ENCODE measurements at regions not wholly inside any gene's neighbourhood (a gene's known extent, or its start where the extent isn't known, plus 50 kb on each side); places are given as distances from the start of the nearest gene placed in this dataset.

DNA sequence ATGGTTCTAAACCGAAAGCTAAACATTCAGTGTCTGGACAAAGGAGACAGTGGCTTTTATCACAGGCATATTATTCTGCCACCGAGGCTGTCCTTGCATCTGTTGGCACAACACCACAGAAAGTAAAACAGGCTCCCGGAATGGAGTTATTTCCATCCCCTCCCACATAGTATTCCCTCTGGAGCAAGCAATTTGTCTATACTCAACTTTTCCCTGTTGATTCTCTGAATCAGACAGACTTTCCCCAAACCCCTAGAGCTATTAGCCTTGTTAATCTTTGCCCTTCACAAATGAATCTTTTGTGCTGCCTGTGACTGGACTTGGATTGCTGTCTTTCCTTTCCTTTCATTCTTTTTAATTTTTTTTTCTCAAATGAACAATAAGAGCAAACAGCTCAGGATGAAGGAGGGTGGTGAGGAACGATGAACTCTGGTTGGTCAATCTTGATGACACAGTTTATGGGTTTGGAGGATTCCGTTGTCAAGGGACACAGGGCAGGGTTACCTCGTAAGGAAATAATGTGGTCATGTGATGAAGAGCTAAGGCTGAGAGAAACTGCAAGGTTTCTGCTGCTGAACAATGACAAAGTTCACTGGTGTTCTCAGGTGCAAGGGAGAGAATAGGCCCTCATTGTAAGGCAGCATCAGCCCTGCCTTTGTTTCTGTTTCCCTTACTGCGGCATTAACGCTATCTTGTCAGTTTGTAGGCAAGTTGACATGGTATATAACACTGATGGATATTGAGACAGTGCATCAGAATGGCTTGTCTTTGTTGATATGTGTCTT, 275.0 kb upstream of the BMP2 start:
- peak; percentile 48 for DNase-seq (ENCODE audit: low spot score)

GRCh38 chr20:6490849-6491248, 276.6 kb upstream of the BMP2 start:
- DNase-seq (ENCODE audit: low spot score): no peak

GRCh38 chr20:6489361-6490171, 277.9 kb upstream of the BMP2 start:
- no peak for DNase-seq (ENCODE audit: low spot score)

DNA sequence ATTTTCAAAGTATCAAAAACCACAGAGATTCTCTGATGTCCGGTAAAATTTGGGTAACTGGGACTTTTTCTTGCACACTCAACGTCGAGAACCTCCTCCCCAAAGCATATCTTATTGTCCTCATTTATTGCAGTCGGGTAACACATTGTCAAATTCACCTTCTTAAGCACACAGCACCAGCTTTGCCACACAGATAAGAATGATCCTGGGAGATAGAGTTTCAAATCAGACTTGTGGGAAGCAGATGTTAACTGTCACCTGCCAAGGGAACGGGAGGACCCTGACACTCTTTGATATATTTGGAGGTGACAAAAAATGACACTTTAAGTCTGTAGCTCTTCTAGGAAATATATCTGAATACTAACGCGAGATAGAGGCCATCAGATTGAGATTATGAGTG, 282.1 kb upstream of the BMP2 start:
- no peak for DNase-seq (ENCODE audit: low spot score)

- DNase-seq (ENCODE audit: low spot score): no peak
Measured at GRCh38 chr20:6483727-6484126, 283.8 kb upstream of the BMP2 start.

DNA sequence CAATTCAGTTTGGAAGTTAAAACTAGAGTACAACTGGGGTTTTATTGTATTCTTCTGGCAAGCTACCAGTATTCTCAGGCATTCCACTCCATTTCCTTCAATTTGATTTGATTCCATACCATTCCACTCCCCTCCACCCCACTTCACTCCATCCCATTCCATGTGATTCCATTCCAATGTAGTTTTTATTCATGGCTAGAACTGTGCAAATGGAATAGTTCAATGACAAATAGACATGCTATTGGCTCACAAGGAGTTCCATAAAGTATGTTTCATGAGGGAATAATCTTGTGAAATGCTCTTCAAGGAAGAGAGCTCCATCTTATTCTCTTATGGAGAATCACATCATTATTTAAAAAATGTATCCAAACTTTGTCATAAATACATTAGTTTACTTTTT, 285.0 kb upstream of the BMP2 start:
- no peak for DNase-seq (ENCODE audit: low spot score)

GRCh38 chr20:6480328-6481200, 286.9 kb upstream of the BMP2 start:
- DNase-seq (ENCODE audit: low spot score): no peak

- DNase-seq (ENCODE audit: low spot score): no peak
Measured at GRCh38 chr20:6473197-6473596, 294.3 kb upstream of the BMP2 start.

DNA sequence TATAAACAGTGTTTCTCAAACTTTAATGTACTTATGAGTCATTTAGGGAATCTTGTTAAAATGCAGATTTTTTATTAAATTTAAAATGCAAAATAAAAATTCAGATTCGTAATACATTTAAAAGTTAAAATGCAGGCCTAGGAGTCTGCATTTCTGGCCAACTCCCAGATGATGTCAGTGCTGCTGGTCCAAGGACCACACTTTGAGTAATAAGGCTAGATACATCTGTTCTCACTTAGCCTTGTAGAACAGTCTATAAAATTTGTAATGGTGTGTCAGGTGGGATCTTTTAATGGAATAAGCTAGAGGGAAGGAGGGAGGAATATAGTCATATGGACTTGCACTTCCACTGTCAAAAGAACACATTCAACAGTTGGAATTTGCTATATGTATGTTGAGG, 295.6 kb upstream of the BMP2 start:
- DNase-seq (ENCODE audit: low spot score): no peak

DNA sequence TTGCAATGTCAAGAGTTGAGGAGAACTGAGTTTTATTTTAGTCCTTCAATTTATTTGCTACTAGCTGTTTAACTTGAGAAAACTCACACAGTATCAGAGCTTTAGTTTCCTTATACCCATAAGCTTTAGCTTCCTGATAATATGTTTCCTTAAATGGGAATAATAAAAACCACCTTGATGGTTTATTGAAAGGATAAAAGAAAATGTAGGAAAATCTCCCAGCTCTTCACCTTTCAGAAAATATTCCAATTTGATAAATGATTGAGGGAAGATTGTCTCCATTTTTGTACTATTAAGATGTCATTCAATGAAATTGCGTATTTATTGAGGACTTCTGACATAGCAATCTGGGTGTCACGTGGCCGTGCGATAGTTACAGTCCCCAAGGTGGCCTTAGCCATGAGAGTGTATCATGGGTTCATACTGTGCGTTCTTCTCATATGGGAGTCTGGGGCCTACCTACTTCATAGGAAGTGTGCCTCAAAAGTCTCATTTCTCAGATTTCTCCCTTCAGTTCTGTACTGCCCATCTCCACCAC, 296.3 kb upstream of the BMP2 start:
- no peak for DNase-seq (ENCODE audit: low spot score)

- DNase-seq (ENCODE audit: low spot score): no peak
Measured at GRCh38 chr20:6469695-6470094, 297.8 kb upstream of the BMP2 start.

- DNase-seq (ENCODE audit: low spot score): no peak
Measured at GRCh38 chr20:6468423-6469116, 298.9 kb upstream of the BMP2 start.

- no peak for DNase-seq (ENCODE audit: low spot score)
Measured at GRCh38 chr20:6467562-6467961, 299.9 kb upstream of the BMP2 start.

GRCh38 chr20:6466075-6466810, 301.2 kb upstream of the BMP2 start:
- no peak for DNase-seq (ENCODE audit: low spot score)

DNA sequence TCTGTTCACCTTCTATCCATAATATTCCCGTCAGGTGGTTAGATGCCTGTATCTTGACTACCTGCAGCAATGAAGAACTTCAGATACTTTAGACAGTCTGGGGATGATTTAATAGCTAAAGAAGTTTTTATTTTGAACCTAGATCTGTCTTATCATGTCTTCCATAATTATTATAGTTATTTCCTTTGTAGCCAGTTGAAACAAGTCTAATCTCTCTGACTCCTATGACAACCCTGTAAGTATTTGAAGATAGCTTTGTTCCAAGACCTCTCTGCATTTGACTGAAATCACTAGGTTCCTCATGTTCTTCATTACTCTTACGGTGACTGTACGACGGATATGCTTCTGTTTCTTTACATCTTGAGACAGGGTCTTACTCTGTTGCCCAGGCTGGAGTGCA, 316.6 kb upstream of the BMP2 start:
- no peak for DNase-seq (ENCODE audit: low spot score)

GRCh38 chr20:6440443-6440799, 317.6 kb upstream of the FERMT1 start:
- DNase-seq (ENCODE audit: low spot score): no peak

DNA sequence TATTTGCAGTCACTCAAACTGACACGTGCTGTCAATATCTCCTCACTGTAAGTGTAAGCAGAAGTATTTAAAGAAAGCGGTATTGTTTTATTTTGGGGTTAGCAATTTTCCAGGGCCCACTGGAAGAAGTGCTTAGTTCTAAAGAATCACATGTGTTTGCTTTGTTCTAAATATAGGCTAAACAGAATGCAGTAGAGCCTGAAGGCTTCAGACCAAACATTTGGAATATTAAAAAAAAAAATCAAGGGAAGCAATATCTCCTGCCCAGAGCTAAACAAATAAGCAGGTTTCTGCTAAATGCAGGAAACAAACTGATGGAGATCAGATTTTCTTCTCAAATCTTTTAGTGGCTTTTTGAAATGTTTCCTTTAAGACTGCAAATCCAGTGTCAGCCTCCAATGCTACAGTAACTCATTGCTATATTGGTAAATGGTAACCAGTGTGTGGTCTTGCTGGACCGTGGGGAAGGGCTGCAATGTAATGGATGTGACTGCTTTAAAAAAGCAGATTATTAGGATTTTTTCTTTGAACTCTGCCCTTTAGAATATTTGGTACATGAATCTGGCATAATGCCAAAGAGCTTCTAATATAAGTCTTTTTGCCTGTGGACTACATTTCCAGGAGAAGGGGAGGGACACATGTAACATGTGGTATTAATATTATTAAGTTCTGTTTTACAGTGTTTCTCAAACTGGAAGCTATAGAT, 317.1 kb upstream of the FERMT1 start:
- DNase-seq (ENCODE audit: low spot score): no peak

- DNase-seq (ENCODE audit: low spot score): no peak
Measured at GRCh38 chr20:6434131-6434530, 311.3 kb upstream of the FERMT1 start.

DNA sequence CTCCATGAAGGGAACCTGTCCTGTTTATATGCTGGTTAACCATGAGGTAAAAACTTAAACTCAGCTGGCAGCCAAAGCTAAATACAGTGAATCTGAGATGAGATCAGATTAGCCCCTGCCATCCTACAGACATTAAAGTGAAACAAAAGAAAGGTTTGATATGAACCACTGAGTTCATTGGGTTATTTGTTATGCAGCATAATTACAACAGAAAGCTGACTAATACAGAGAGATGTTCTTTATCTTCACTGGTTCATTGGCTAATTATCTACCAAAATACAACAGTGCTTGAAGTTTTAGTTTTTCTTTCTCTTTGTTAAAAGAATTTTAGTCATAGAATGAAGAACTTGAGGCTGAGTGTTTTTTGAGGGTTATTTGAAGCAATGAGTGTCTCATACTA, 307.6 kb upstream of the FERMT1 start:
- DNase-seq (ENCODE audit: low spot score): no peak

- no peak for DNase-seq (ENCODE audit: low spot score)
Measured at GRCh38 chr20:6426287-6426891, 303.6 kb upstream of the FERMT1 start.

Data from globus pallidus (tissue), 1 donor.